ENCODE measurements at regions not wholly inside any gene's neighbourhood (a gene's known extent, or its start where the extent isn't known, plus 50 kb on each side); places are given as distances from the start of the nearest gene placed in this dataset.
A peak's percentile ranks its signal among the peaks of the same experiment; 100 is the strongest.
"Not testable (repeated sequence)": the region's sequence is repeated elsewhere in the genome, so short reads cannot be mapped to it uniquely, and the experiment has no call there.

DNA sequence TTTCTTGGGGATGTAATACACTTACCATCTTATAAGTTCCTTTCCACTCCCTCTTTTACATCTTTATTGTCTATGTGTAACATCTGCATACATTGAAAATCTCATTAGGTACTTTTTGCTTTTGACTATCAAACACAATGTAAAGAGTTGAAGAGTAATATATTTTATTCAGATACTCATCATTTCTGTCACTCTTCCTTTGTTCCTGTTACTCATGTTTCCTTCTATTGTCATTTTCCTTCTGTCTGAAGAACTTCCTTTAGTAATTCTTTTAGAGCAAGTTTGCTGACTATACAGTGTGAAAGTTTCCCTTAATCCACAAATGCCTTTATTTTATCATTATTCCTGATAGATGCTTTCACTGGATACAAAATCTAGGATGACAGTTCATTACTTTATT, 339.8 kb downstream of the SOX4 start:
- H3K36me3 ChIP-seq (ENCODE audit: control insufficient read depth, insufficient read depth, low read length) = no peaks in the 10 kb centered on the region
- H3K4me3 ChIP-seq (ENCODE audit: low read depth, low read length) = no peak overlapping the region
- DNase-seq (ENCODE audit: low read depth) = peak; percentile 10
- no peaks in the 10 kb centered on the region for H3K27me3 ChIP-seq (ENCODE audit: control insufficient read depth, insufficient read depth, low read length)
- no peak for FAIRE-seq
- TF ChIP-seq, protein P1, sequence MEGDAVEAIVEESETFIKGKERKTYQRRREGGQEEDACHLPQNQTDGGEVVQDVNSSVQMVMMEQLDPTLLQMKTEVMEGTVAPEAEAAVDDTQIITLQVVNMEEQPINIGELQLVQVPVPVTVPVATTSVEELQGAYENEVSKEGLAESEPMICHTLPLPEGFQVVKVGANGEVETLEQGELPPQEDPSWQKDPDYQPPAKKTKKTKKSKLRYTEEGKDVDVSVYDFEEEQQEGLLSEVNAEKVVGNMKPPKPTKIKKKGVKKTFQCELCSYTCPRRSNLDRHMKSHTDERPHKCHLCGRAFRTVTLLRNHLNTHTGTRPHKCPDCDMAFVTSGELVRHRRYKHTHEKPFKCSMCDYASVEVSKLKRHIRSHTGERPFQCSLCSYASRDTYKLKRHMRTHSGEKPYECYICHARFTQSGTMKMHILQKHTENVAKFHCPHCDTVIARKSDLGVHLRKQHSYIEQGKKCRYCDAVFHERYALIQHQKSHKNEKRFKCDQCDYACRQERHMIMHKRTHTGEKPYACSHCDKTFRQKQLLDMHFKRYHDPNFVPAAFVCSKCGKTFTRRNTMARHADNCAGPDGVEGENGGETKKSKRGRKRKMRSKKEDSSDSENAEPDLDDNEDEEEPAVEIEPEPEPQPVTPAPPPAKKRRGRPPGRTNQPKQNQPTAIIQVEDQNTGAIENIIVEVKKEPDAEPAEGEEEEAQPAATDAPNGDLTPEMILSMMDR (IDR thresholded peaks at IDR 0.05; ENCODE audit: insufficient read depth, low read length, severe bottlenecking) = no peak

DNA sequence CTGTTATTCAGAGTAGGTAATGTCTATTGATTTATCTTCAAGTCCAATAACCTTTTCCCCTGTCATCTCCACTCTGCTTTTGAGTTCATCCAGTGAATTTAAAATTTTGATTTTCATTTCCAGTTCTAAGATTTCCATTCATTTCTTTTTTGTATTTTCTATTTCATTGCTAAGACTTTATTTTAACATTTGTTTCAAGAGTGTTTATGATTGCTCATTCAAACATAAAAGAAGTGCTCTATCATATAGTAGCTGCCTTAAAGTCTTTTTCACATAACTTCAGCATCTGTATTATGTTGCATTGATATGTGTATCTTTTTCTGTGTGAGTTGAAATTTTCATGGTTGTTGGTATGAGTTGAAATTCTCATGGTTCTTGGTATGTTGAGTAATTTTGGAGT, 341.6 kb downstream of the SOX4 start:
- no peaks in the 10 kb centered on the region for H3K36me3 ChIP-seq (ENCODE audit: control insufficient read depth, insufficient read depth, low read length)
- no peaks in the 10 kb centered on the region for H3K27me3 ChIP-seq (ENCODE audit: control insufficient read depth, insufficient read depth, low read length)
- DNase-seq (ENCODE audit: low read depth) = no peak
- TF ChIP-seq, protein P1 (IDR thresholded peaks at IDR 0.05; ENCODE audit: insufficient read depth, low read length, severe bottlenecking) = no peak
- FAIRE-seq = no peak
- no peak overlapping the region for H3K4me3 ChIP-seq (ENCODE audit: low read depth, low read length)

DNA sequence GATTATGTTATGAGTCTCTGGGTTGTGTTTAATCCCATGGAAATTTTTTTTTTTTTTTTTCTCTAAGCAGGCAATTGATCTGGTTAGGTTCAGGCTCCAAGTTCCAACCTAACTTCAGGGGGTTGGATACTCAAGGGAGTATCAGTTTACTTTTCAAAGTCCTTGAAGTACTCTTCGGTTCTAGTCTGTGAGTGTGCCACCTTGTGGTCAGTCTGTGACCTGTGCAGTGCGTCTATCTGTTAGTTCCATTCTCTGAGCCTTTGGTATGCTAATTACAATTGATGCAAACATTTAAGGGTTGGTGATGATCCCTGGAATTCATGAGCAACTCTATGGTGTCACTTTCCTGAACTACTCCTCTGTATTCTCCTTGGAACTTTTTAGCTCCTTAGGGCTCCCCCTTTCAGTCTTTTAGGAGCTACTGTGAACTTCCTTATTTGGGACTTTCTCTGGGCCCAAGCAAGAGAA, 342.0 kb downstream of the SOX4 start:
- FAIRE-seq (no peak), DNase-seq (ENCODE audit: low read depth) (peak; percentile 58)
- Histone ChIP-seq H3K36me3 (ENCODE audit: control insufficient read depth, insufficient read depth, low read length) (no peaks in the 10 kb centered on the region), H3K4me3 (ENCODE audit: low read depth, low read length) (no peak overlapping the region), H3K27me3 (ENCODE audit: control insufficient read depth, insufficient read depth, low read length) (no peaks in the 10 kb centered on the region)
- TF ChIP-seq, protein P1 (IDR thresholded peaks at IDR 0.05; ENCODE audit: insufficient read depth, low read length, severe bottlenecking) = peak; percentile 57

DNA sequence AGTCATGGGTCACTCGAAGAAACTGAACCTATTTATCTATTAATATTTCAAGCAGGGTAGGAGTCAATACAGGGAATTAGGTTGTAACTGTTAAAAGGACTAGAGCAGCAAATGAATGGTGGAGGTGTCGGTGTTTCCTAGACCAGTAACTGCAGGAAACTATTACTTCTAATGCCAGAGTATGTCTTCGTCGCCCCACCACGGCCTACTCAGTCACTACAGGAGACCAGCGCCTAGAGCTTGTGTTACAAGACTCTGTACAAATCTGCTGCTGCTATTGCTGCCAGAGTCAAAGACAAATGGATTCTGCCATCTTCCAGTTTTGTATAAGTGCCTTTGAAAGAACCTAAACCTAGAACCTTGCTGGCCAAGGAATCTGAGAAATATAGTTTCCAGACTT, 343.9 kb downstream of the SOX4 start:
- TF ChIP-seq, protein P1 (IDR thresholded peaks at IDR 0.05; ENCODE audit: insufficient read depth, low read length, severe bottlenecking) = no peak
- DNase-seq (ENCODE audit: low read depth) (no peak), FAIRE-seq (no peak)
- Histone ChIP-seq H3K36me3 (ENCODE audit: control insufficient read depth, insufficient read depth, low read length) (no peaks in the 10 kb centered on the region), H3K27me3 (ENCODE audit: control insufficient read depth, insufficient read depth, low read length) (no peaks in the 10 kb centered on the region), H3K4me3 (ENCODE audit: low read depth, low read length) (no peak overlapping the region)

DNA sequence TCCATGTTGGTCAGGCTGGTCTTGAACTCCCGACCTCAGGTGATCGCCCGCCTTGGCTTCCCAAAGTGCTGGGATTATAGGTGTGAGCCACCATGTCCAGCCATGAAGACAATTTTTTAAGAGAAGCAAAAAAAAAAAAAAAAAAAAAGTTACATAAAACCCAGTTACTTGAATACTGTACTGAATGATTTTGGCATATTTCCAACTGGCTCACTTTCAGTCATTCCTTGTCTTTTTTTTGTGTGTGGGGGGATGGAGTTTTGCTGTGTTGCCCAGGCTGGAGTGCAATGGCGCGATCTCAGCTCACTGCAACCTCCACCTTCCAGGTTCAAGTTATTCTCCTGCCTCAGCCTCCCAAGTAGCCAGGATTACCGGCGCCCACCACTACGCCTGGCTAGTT, 345.5 kb downstream of the SOX4 start:
- H3K27me3 ChIP-seq (ENCODE audit: control insufficient read depth, insufficient read depth, low read length); FAIRE-seq; H3K4me3 ChIP-seq (ENCODE audit: low read depth, low read length); DNase-seq (ENCODE audit: low read depth); H3K36me3 ChIP-seq (ENCODE audit: control insufficient read depth, insufficient read depth, low read length): not testable (repeated sequence)

DNA sequence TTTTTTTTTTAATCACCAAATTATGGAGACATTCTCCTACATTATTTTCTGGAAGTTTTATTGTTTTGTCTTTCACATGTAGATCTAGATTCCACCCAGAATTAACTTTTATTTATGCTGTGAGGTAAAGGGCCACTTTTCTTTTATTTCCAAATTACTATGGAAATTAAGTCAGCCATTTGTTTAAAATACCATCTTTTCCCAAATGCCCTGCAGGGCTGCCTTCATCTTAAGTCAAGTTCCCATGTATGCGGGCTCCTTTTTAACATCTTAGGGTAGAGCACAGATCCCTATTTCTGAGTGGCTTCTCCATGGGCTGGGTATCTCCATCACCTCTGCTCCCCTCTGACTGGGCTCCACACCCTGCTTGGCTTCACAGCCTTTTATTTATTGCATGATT, 348.4 kb downstream of the SOX4 start:
- FAIRE-seq (no peak), DNase-seq (ENCODE audit: low read depth) (no peak)
- TF ChIP-seq, protein P1 (IDR thresholded peaks at IDR 0.05; ENCODE audit: insufficient read depth, low read length, severe bottlenecking) = no peak
- no peak overlapping the region for H3K4me3 ChIP-seq (ENCODE audit: low read depth, low read length)
- no peaks in the 10 kb centered on the region for H3K27me3 ChIP-seq (ENCODE audit: control insufficient read depth, insufficient read depth, low read length)
- no peaks in the 10 kb centered on the region for H3K36me3 ChIP-seq (ENCODE audit: control insufficient read depth, insufficient read depth, low read length)

All from bronchial epithelial cell (primary cell).